Spleen (tissue), 7 donors: ENCODE measurements at regions not wholly inside any gene's neighbourhood (a gene's known extent, or its start where the extent isn't known, plus 50 kb on each side); places are given as distances from the start of the nearest gene placed in this dataset.

ENCODE experiments used
- CTCF ChIP-seq, 11 experiments: fragments of 200-600 bp in 7 of 11; fragments of 450-650 bp in 4 of 11; sonication (generic) in 4 of 11; IDR thresholded peaks in 8 of 11; conservative IDR thresholded peaks in 3 of 11; 1 replicate in 7 of 11; 2 replicates in 4 of 11; pipeline versions ENCODE4 v1.4.0 to v1.8.0; 2016 to 2021; ENCODE audit warnings: antibody characterized with exemption in 11 of 11, inconsistent platforms in 4 of 11, mild to moderate bottlenecking in 1 of 11
- POLR2A ChIP-seq, 3 donors: fragments of 450-650 bp; IDR thresholded peaks; one replicate each; pipeline ENCODE4 v1.5.1; 2017; ENCODE audit warnings: antibody characterized with exemption in 3 of 3, mild to moderate bottlenecking in 1 of 3
- POLR2AphosphoS5 ChIP-seq, 3 donors: sonication (generic); formaldehyde crosslinking; IDR thresholded peaks; one replicate each; pipeline ENCODE4 v1.5.1; 2017; ENCODE audit warnings: antibody characterized with exemption in 3 of 3
- donor health status: DM: no; HTN: no; CAD: no; lungs with moderate emphysema.
- donor health status: DM: no; HTN: no; CAD: no.
- donor health status: DM: no; HTN: no; CAD: no.

- no peak for TF ChIP-seq CTCF (IDR thresholded peaks at IDR 0.05 in 8 of 11, conservative IDR thresholded peaks at IDR 0.05 in 3 of 11)
- TF ChIP-seq POLR2A (IDR thresholded peaks at IDR 0.05), result no peak
- TF ChIP-seq POLR2AphosphoS5 (IDR thresholded peaks at IDR 0.05), result no peak
Measured at GRCh38 chr12:113604666-113605065, 133.0 kb upstream of the LHX5 start.
